ENCODE measurements at regions not wholly inside any gene's neighbourhood (a gene's known extent, or its start where the extent isn't known, plus 50 kb on each side); places are given as distances from the start of the nearest gene placed in this dataset.

GRCh38 chr12:31837913-31838312 is 109.1 kb upstream of the AMN1 start:
- Histone ChIP-seq H3K27me3 (replicated peaks; ENCODE audit: control insufficient read depth, insufficient read depth, low read length) (no peaks in the 10 kb centered on the region), H3K36me3 (ENCODE audit: control insufficient read depth, insufficient read depth, low read length) (no peaks in the 10 kb centered on the region), H3K4me1 (no peaks in the 10 kb centered on the region), H3K9me3 (peaks cover 29% of the 10 kb centered on the region), H3K4me3 (ENCODE audit: low read depth, low read length) (no peak overlapping the region)
- Mint-ChIP-seq H3K9me3 (ENCODE audit: unreplicated experiment) (peaks cover 34% of the 10 kb centered on the region), H3K36me3 (ENCODE audit: insufficient read depth, unreplicated experiment) (no peaks in the 10 kb centered on the region), H3K4me3 (ENCODE audit: unreplicated experiment) (no peak overlapping the region), H3K27ac (ENCODE audit: unreplicated experiment) (no peak overlapping the region), H3K4me1 (ENCODE audit: low read depth, unreplicated experiment) (no peaks in the 10 kb centered on the region), H3K27me3 (ENCODE audit: insufficient read depth, unreplicated experiment) (no peaks in the 10 kb centered on the region)
- TF ChIP-seq, protein P1, sequence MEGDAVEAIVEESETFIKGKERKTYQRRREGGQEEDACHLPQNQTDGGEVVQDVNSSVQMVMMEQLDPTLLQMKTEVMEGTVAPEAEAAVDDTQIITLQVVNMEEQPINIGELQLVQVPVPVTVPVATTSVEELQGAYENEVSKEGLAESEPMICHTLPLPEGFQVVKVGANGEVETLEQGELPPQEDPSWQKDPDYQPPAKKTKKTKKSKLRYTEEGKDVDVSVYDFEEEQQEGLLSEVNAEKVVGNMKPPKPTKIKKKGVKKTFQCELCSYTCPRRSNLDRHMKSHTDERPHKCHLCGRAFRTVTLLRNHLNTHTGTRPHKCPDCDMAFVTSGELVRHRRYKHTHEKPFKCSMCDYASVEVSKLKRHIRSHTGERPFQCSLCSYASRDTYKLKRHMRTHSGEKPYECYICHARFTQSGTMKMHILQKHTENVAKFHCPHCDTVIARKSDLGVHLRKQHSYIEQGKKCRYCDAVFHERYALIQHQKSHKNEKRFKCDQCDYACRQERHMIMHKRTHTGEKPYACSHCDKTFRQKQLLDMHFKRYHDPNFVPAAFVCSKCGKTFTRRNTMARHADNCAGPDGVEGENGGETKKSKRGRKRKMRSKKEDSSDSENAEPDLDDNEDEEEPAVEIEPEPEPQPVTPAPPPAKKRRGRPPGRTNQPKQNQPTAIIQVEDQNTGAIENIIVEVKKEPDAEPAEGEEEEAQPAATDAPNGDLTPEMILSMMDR (IDR thresholded peaks at IDR 0.05; ENCODE audit: insufficient read depth in 1 of 2, low read depth in 1 of 2, low read length in 1 of 2, severe bottlenecking in 1 of 2, unreplicated experiment in 1 of 2), result no peak
- intact Hi-C loops (cut with micrococcal nuclease; ENCODE audit: unreplicated experiment), result no loop called here
- DNase-seq, result no peak
- BruUV-seq (replicated peaks), result no TSS peak
- ChIA-PET CTCF (interaction anchor here (0.6 kb wide), 1 partner anchor 202 kb away, joined by 4 read pairs; no protein-coding TSS in a partner anchor), POLR2A (no interaction called here)

- no peak overlapping the region for H3K4me3 Mint-ChIP-seq (ENCODE audit: unreplicated experiment)
- H3K9me3 ChIP-seq, result peaks cover 27% of the 10 kb centered on the region
- no peaks in the 10 kb centered on the region for H3K4me1 Mint-ChIP-seq (ENCODE audit: low read depth, unreplicated experiment)
- ChIA-PET POLR2A (no interaction called here), CTCF (no interaction called here)
- H3K27me3 Mint-ChIP-seq (ENCODE audit: insufficient read depth, unreplicated experiment), result no peaks in the 10 kb centered on the region
- H3K27me3 ChIP-seq (replicated peaks; ENCODE audit: control insufficient read depth, insufficient read depth, low read length), result no peaks in the 10 kb centered on the region
- H3K36me3 Mint-ChIP-seq (ENCODE audit: insufficient read depth, unreplicated experiment), result no peaks in the 10 kb centered on the region
- no peak for DNase-seq
- BruUV-seq (replicated peaks), result no TSS peak
- no peaks in the 10 kb centered on the region for H3K4me1 ChIP-seq
- H3K9me3 Mint-ChIP-seq (ENCODE audit: unreplicated experiment), result peaks cover 44% of the 10 kb centered on the region
- intact Hi-C loops (cut with micrococcal nuclease; ENCODE audit: unreplicated experiment), result no loop called here
- H3K36me3 ChIP-seq (ENCODE audit: control insufficient read depth, insufficient read depth, low read length), result no peaks in the 10 kb centered on the region
- H3K27ac Mint-ChIP-seq (ENCODE audit: unreplicated experiment), result no peak overlapping the region
- TF ChIP-seq, protein P1 (IDR thresholded peaks at IDR 0.05; ENCODE audit: insufficient read depth in 1 of 2, low read depth in 1 of 2, low read length in 1 of 2, severe bottlenecking in 1 of 2, unreplicated experiment in 1 of 2), result no peak
- H3K4me3 ChIP-seq (ENCODE audit: low read depth, low read length), result no peak overlapping the region
These were observed 106.6 kb upstream of the AMN1 start for GRCh38 chr12:31835276-31835882.

DNA sequence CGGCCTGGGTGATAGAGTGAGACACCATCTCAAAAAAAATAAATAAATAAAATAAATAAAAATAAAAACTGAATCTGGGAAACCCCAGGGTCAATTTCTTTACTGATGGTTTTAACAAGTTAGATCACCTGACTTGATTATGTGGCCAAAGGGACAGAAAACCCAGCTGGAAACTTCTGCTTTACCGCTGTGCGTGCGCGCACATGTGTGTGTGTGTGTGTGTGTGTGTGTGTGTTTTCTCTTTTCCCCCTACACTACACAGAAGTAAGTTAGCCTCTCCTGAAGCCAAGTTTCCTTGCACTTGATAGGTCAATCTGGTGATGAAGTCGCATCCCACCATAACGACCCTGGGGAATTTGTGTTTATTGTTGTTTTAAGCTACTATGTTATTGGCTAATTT is 105.3 kb upstream of the AMN1 start:
- peaks cover 30% of the 10 kb centered on the region for H3K9me3 ChIP-seq
- BruUV-seq (replicated peaks), result no TSS peak
- ChIA-PET POLR2A (no interaction called here), CTCF (no interaction called here)
- no peak overlapping the region for H3K4me3 Mint-ChIP-seq (ENCODE audit: unreplicated experiment)
- TF ChIP-seq, protein P1 (IDR thresholded peaks at IDR 0.05; ENCODE audit: insufficient read depth in 1 of 2, low read depth in 1 of 2, low read length in 1 of 2, severe bottlenecking in 1 of 2, unreplicated experiment in 1 of 2), result no peak
- no peaks in the 10 kb centered on the region for H3K4me1 Mint-ChIP-seq (ENCODE audit: low read depth, unreplicated experiment)
- H3K27ac Mint-ChIP-seq (ENCODE audit: unreplicated experiment), result no peak overlapping the region
- H3K9me3 Mint-ChIP-seq (ENCODE audit: unreplicated experiment), result peaks cover 50% of the 10 kb centered on the region
- no peak overlapping the region for H3K4me3 ChIP-seq (ENCODE audit: low read depth, low read length)
- H3K36me3 Mint-ChIP-seq (ENCODE audit: insufficient read depth, unreplicated experiment), result no peaks in the 10 kb centered on the region
- no peaks in the 10 kb centered on the region for H3K27me3 Mint-ChIP-seq (ENCODE audit: insufficient read depth, unreplicated experiment)
- H3K4me1 ChIP-seq, result no peaks in the 10 kb centered on the region
- no peaks in the 10 kb centered on the region for H3K36me3 ChIP-seq (ENCODE audit: control insufficient read depth, insufficient read depth, low read length)
- no peaks in the 10 kb centered on the region for H3K27me3 ChIP-seq (replicated peaks; ENCODE audit: control insufficient read depth, insufficient read depth, low read length)
- DNase-seq, result no peak
- intact Hi-C loops (cut with micrococcal nuclease; ENCODE audit: unreplicated experiment), result no loop called here
